Activated T-cell treated with anti-CD3 and anti-CD28 coated beads for 48 hours (primary cell): ENCODE measurements at regions not wholly inside any gene's neighbourhood (a gene's known extent, or its start where the extent isn't known, plus 50 kb on each side); places are given as distances from the start of the nearest gene placed in this dataset.

Source experiments
- DNase-seq: peaks from one replicate; pipeline ENCODE4 v3.0.0-alpha.2; 2020; ENCODE audit warnings: low read depth

GRCh38 chr13:106382534-106382933 is 152.9 kb downstream of the EFNB2 start:
- no peak for DNase-seq

GRCh38 chr13:106381091-106381490 is 154.4 kb downstream of the EFNB2 start:
- no peak for DNase-seq

GRCh38 chr13:106377931-106378662 is 157.4 kb downstream of the EFNB2 start:
- DNase-seq: no peak

- DNase-seq: no peak
Observed at GRCh38 chr13:106377341-106377740, 158.1 kb downstream of the EFNB2 start.

- DNase-seq: peak; percentile 4
Observed at GRCh38 chr13:106376401-106377112, 158.9 kb downstream of the EFNB2 start.

GRCh38 chr13:106375085-106375484 is 160.4 kb downstream of the EFNB2 start:
- no peak for DNase-seq

- DNase-seq: no peak
Observed at GRCh38 chr13:106374631-106375030, 160.8 kb downstream of the EFNB2 start.

- no peak for DNase-seq
Observed at GRCh38 chr13:106373989-106374572, 161.4 kb downstream of the EFNB2 start.

- no peak for DNase-seq
Observed at GRCh38 chr13:106373304-106373988, 162.0 kb downstream of the EFNB2 start.

- DNase-seq: no peak
Observed at GRCh38 chr13:106372199-106373155, 163.0 kb downstream of the EFNB2 start.

- no peak for DNase-seq
Observed at GRCh38 chr13:106371024-106371423, 164.4 kb downstream of the EFNB2 start.

GRCh38 chr13:106369858-106370257 is 165.6 kb downstream of the EFNB2 start:
- DNase-seq: no peak

- no peak for DNase-seq
Observed at GRCh38 chr13:106369091-106369490, 166.4 kb downstream of the EFNB2 start.

GRCh38 chr13:106367361-106367971 is 168.0 kb downstream of the EFNB2 start:
- DNase-seq: no peak

- DNase-seq: no peak
Observed at GRCh38 chr13:106362707-106363106, 172.8 kb downstream of the EFNB2 start.

GRCh38 chr13:106361621-106362020 is 173.8 kb downstream of the EFNB2 start:
- no peak for DNase-seq

GRCh38 chr13:106357198-106357597 is 178.3 kb downstream of the EFNB2 start:
- no peak for DNase-seq

GRCh38 chr13:106355866-106356265 is 179.6 kb downstream of the EFNB2 start:
- DNase-seq: no peak

- DNase-seq: no peak
Observed at GRCh38 chr13:106354961-106355360, 180.5 kb downstream of the EFNB2 start.

- no peak for DNase-seq
Observed at GRCh38 chr13:106352850-106353249, 182.6 kb downstream of the EFNB2 start.

- DNase-seq: no peak
Observed at GRCh38 chr13:106351251-106351650, 184.2 kb downstream of the EFNB2 start.
